Keratinocyte (primary cell): ENCODE measurements at regions not wholly inside any gene's neighbourhood (a gene's known extent, or its start where the extent isn't known, plus 50 kb on each side); places are given as distances from the start of the nearest gene placed in this dataset.

Source experiments
- CTCF ChIP-seq, 3 experiments: IDR thresholded peaks in 1 of 3; conservative IDR thresholded peaks in 1 of 3; optimal IDR thresholded peaks in 1 of 3; 2 replicates in 2 of 3; 3 replicates in 1 of 3; pipeline versions ENCODE3 to v1.5.1; 2011; ENCODE audit warnings: low read length in 3 of 3, mild to moderate bottlenecking in 3 of 3, moderate library complexity in 2 of 3, control low read depth in 1 of 3, inconsistent platforms in 1 of 3; ENCODE audit not compliant: insufficient read depth in 2 of 3; ENCODE audit errors: extremely low read depth in 1 of 3
- EZH2 ChIP-seq: IDR thresholded peaks from one replicate; pipeline ENCODE4 v1.6.1; 2012; ENCODE audit warnings: inconsistent platforms, mild to moderate bottlenecking, low read length, moderate library complexity

- no peak for TF ChIP-seq CTCF (optimal IDR thresholded peaks at IDR 0.05 in 1 of 3, IDR thresholded peaks at IDR 0.05 in 1 of 3, conservative IDR thresholded peaks at IDR 0.05 in 1 of 3; ENCODE audit: extremely low read depth in 1 of 3, insufficient read depth in 2 of 3, low read length in 3 of 3)
- no peak for TF ChIP-seq EZH2
Measured at GRCh38 chr7:152504816-152505215, 69.0 kb upstream of the KMT2C start.
